Mesenchymal stem cell (in vitro differentiated cells and primary cell): ENCODE measurements at regions not wholly inside any gene's neighbourhood (a gene's known extent, or its start where the extent isn't known, plus 50 kb on each side); places are given as distances from the start of the nearest gene placed in this dataset.

Experiments
- DNase-seq: peaks from one replicate; pipeline ENCODE4 v3.0.0-alpha.2; 2013
- H2AFZ ChIP-seq: one replicate; pipeline ENCODE4 v1.6.1; 2013; ENCODE audit warnings: low read depth, mild to moderate bottlenecking, control low read depth, inconsistent platforms, low read length, moderate library complexity
- H2AK5ac ChIP-seq: 2 replicates; pipeline ENCODE4 v1.6.1; 2013; ENCODE audit warnings: low read length, moderate library complexity, mild to moderate bottlenecking, inconsistent platforms; ENCODE audit not compliant: severe bottlenecking
- H2BK120ac ChIP-seq: one replicate; pipeline ENCODE4 v1.6.1; 2013; ENCODE audit warnings: low read depth, mild to moderate bottlenecking, inconsistent platforms, low read length, moderate library complexity
- H2BK12ac ChIP-seq, 2 experiments: one replicate each; pipeline ENCODE4 v1.6.1; 2013; ENCODE audit warnings: inconsistent platforms in 2 of 2, low read length in 2 of 2, mild to moderate bottlenecking in 2 of 2, moderate library complexity in 2 of 2, control low read depth in 1 of 2
- H2BK15ac ChIP-seq: one replicate; pipeline ENCODE4 v1.6.1; 2013; ENCODE audit warnings: mild to moderate bottlenecking, low read depth, inconsistent platforms; ENCODE audit not compliant: poor library complexity, severe bottlenecking
- H2BK5ac ChIP-seq: 2 replicates; pipeline ENCODE4 v1.6.1; 2013; ENCODE audit warnings: low read depth, mild to moderate bottlenecking, low read length, control low read depth, inconsistent platforms; ENCODE audit not compliant: poor library complexity, severe bottlenecking
- H3K14ac ChIP-seq, 2 experiments: one replicate each; pipeline ENCODE4 v1.6.1; 2013; ENCODE audit warnings: inconsistent platforms in 2 of 2, low read length in 2 of 2, control low read depth in 1 of 2, mild to moderate bottlenecking in 1 of 2, moderate library complexity in 1 of 2
- H3K18ac ChIP-seq, 2 experiments: one replicate each; pipeline ENCODE4 v1.6.1; 2013; ENCODE audit warnings: inconsistent platforms in 2 of 2, low read length in 2 of 2, control low read depth in 1 of 2, low read depth in 1 of 2, mild to moderate bottlenecking in 1 of 2
- H3K23ac ChIP-seq, 2 experiments: one replicate each; pipeline ENCODE4 v1.6.1; 2013; ENCODE audit warnings: inconsistent platforms in 2 of 2, low read length in 2 of 2, mild to moderate bottlenecking in 2 of 2, moderate library complexity in 2 of 2, control low read depth in 1 of 2
- H3K27ac ChIP-seq: 2 replicates; pipeline ENCODE4 v1.5.1; 2013; ENCODE audit warnings: mild to moderate bottlenecking, moderate library complexity, low read length, control low read depth, inconsistent platforms; ENCODE audit not compliant: poor library complexity, severe bottlenecking
- H3K27me3 ChIP-seq, 2 experiments: 2 replicates each; pipeline versions ENCODE4 v1.6.1 to v1.7.0; 2013; ENCODE audit warnings: low read length in 2 of 2, mild to moderate bottlenecking in 2 of 2, moderate library complexity in 2 of 2, control low read depth in 1 of 2, inconsistent platforms in 1 of 2; ENCODE audit not compliant: control insufficient read depth in 1 of 2, insufficient read depth in 1 of 2
- H3K36me3 ChIP-seq, 2 experiments: 2 replicates each; pipeline versions ENCODE4 v1.6.1 to v1.7.0; 2013; ENCODE audit warnings: low read length in 2 of 2, control low read depth in 1 of 2, inconsistent platforms in 1 of 2, low read depth in 1 of 2, mild to moderate bottlenecking in 1 of 2; ENCODE audit not compliant: insufficient read depth in 2 of 2, control insufficient read depth in 1 of 2
- H3K4ac ChIP-seq, 2 experiments: one replicate each; pipeline ENCODE4 v1.6.1; 2013; ENCODE audit warnings: inconsistent platforms in 2 of 2, low read length in 2 of 2, mild to moderate bottlenecking in 2 of 2, moderate library complexity in 2 of 2, control low read depth in 1 of 2, low read depth in 1 of 2
- H3K4me1 ChIP-seq: 2 replicates; pipeline ENCODE4 v1.6.1; 2013; ENCODE audit warnings: low read depth, low read length, control low read depth; ENCODE audit not compliant: control insufficient read depth, insufficient read depth
- H3K4me2 ChIP-seq: 2 replicates; pipeline ENCODE4 v1.6.1; 2013; ENCODE audit warnings: low read length, mild to moderate bottlenecking, inconsistent platforms; ENCODE audit not compliant: poor library complexity, severe bottlenecking
- H3K4me3 ChIP-seq, 2 experiments: 2 replicates each; pipeline versions ENCODE4 v1.5.1 to v1.7.0; 2013; ENCODE audit warnings: low read length in 2 of 2, mild to moderate bottlenecking in 2 of 2, control low read depth in 1 of 2, low read depth in 1 of 2; ENCODE audit not compliant: insufficient read depth in 1 of 2
- H3K79me1 ChIP-seq: replicated peaks from 2 replicates; pipeline ENCODE4 v1.6.1; 2013; ENCODE audit warnings: mild to moderate bottlenecking, control low read depth, low read length, inconsistent platforms; ENCODE audit not compliant: poor library complexity, severe bottlenecking
- H3K9ac ChIP-seq: 2 replicates; pipeline ENCODE4 v1.7.0; 2013; ENCODE audit warnings: mild to moderate bottlenecking, low read length, moderate library complexity
- H3K9me3 ChIP-seq: 2 replicates; pipeline ENCODE4 v1.7.0; 2013; ENCODE audit warnings: mild to moderate bottlenecking, low read length; ENCODE audit not compliant: control insufficient read depth
- H4K8ac ChIP-seq: one replicate; pipeline ENCODE4 v1.6.1; 2013; ENCODE audit warnings: inconsistent platforms, mild to moderate bottlenecking, low read length, moderate library complexity
- H4K91ac ChIP-seq: one replicate; pipeline ENCODE4 v1.6.1; 2013; ENCODE audit warnings: mild to moderate bottlenecking, low read length, inconsistent platforms
- WGBS: methylation state at CpG from one replicate; pipeline ENCODE4 v1.1.7; 2013; ENCODE audit warnings: mixed read lengths; 5-methylcytosine and 5-hydroxymethylcytosine counted together

- no peak overlapping the region for H2BK12ac ChIP-seq
- H2BK120ac ChIP-seq = no peak overlapping the region
- H2AK5ac ChIP-seq = no peak overlapping the region
- WGBS = no CpG with 5 or more reads among the region's 1 CpG
- no peaks in the 10 kb centered on the region for H3K36me3 ChIP-seq
- H3K27me3 ChIP-seq = no peaks in the 10 kb centered on the region
- H4K8ac ChIP-seq = no peak overlapping the region
- H3K9me3 ChIP-seq = no peaks in the 10 kb centered on the region
- no peak overlapping the region for H4K91ac ChIP-seq
- H3K4me3 ChIP-seq = no peak overlapping the region
- H3K4me2 ChIP-seq = no peak overlapping the region
- no peaks in the 10 kb centered on the region for H3K4me1 ChIP-seq
- H3K9ac ChIP-seq = no peak overlapping the region
- no peak overlapping the region for H3K18ac ChIP-seq
- no peak for DNase-seq
- H3K4ac ChIP-seq = no peak overlapping the region
- no peak overlapping the region for H3K14ac ChIP-seq
- H3K79me1 ChIP-seq = no peaks in the 10 kb centered on the region
- H3K23ac ChIP-seq = no peak overlapping the region
- H2BK15ac ChIP-seq = no peak overlapping the region
- no peak overlapping the region for H2BK5ac ChIP-seq
- H3K27ac ChIP-seq = no peak overlapping the region
- no peak overlapping the region for H2AFZ ChIP-seq
These were observed 61.2 kb upstream of the ARHGAP20 start for GRCh38 chr11:110773442-110773841.

- no peak overlapping the region for H3K4ac ChIP-seq
- no peak overlapping the region for H3K23ac ChIP-seq
- no peak overlapping the region for H2AK5ac ChIP-seq
- H2AFZ ChIP-seq = no peak overlapping the region
- WGBS = 82% methylated on average over 3 of the region's 3 CpGs
- no peaks in the 10 kb centered on the region for H3K36me3 ChIP-seq
- no peak overlapping the region for H2BK120ac ChIP-seq
- no peak overlapping the region for H3K4me2 ChIP-seq
- no peak overlapping the region for H3K9ac ChIP-seq
- H3K9me3 ChIP-seq = no peaks in the 10 kb centered on the region
- no peak overlapping the region for H2BK5ac ChIP-seq
- H3K27me3 ChIP-seq = no peaks in the 10 kb centered on the region
- H3K27ac ChIP-seq = no peak overlapping the region
- no peak overlapping the region for H2BK12ac ChIP-seq
- DNase-seq = no peak
- H3K14ac ChIP-seq = no peak overlapping the region
- H3K4me3 ChIP-seq = no peak overlapping the region
- peak overlapping the region; percentile 57 for H4K8ac ChIP-seq
- H3K79me1 ChIP-seq = no peaks in the 10 kb centered on the region
- no peak overlapping the region for H2BK15ac ChIP-seq
- no peak overlapping the region for H3K18ac ChIP-seq
- no peaks in the 10 kb centered on the region for H3K4me1 ChIP-seq
- H4K91ac ChIP-seq = no peak overlapping the region
These were observed 60.6 kb upstream of the ARHGAP20 start for GRCh38 chr11:110772863-110773262.

- Histone ChIP-seq H3K36me3 (no peaks in the 10 kb centered on the region), H2BK15ac (no peak overlapping the region), H3K4ac (no peak overlapping the region), H3K27me3 (no peaks in the 10 kb centered on the region), H3K4me2 (no peak overlapping the region), H3K4me1 (no peaks in the 10 kb centered on the region), H2BK12ac (no peak overlapping the region), H3K4me3 (no peak overlapping the region), H3K14ac (no peak overlapping the region), H3K79me1 (no peaks in the 10 kb centered on the region), H2BK5ac (no peak overlapping the region), H2AFZ (no peak overlapping the region), H2AK5ac (no peak overlapping the region), H3K23ac (no peak overlapping the region), H3K9me3 (no peaks in the 10 kb centered on the region), H2BK120ac (no peak overlapping the region), H4K91ac (no peak overlapping the region), H3K18ac (no peak overlapping the region), H4K8ac (no peak overlapping the region), H3K27ac (no peak overlapping the region), H3K9ac (no peak overlapping the region)
- no CpG with 5 or more reads among the region's 1 CpG for WGBS
- no peak for DNase-seq
These were observed 54.1 kb upstream of the ARHGAP20 start for GRCh38 chr11:110766316-110766715.

GRCh38 chr11:110764485-110764884 lies 52.2 kb upstream of the ARHGAP20 start:
- H4K8ac ChIP-seq = no peak overlapping the region
- no peak overlapping the region for H2AFZ ChIP-seq
- no peaks in the 10 kb centered on the region for H3K9me3 ChIP-seq
- H2AK5ac ChIP-seq = no peak overlapping the region
- no peak overlapping the region for H3K18ac ChIP-seq
- no peak overlapping the region for H2BK5ac ChIP-seq
- no peaks in the 10 kb centered on the region for H3K27me3 ChIP-seq
- H3K4ac ChIP-seq = no peak overlapping the region
- no peak overlapping the region for H3K14ac ChIP-seq
- DNase-seq = no peak
- H3K79me1 ChIP-seq = no peaks in the 10 kb centered on the region
- H2BK120ac ChIP-seq = no peak overlapping the region
- no peak overlapping the region for H3K9ac ChIP-seq
- H3K27ac ChIP-seq = no peak overlapping the region
- no peak overlapping the region for H3K4me2 ChIP-seq
- 100% methylated on average over 1 of the region's 1 CpG for WGBS
- no peaks in the 10 kb centered on the region for H3K36me3 ChIP-seq
- no peak overlapping the region for H3K4me3 ChIP-seq
- no peak overlapping the region for H4K91ac ChIP-seq
- H2BK15ac ChIP-seq = no peak overlapping the region
- no peak overlapping the region for H3K23ac ChIP-seq
- H3K4me1 ChIP-seq = no peaks in the 10 kb centered on the region
- H2BK12ac ChIP-seq = peak overlapping the region in 1 of 2 experiments; percentile 42
